PC-3 (cell line): ENCODE measurements at regions not wholly inside any gene's neighbourhood (a gene's known extent, or its start where the extent isn't known, plus 50 kb on each side); places are given as distances from the start of the nearest gene placed in this dataset.

Experiments
- ATAC-seq: fragments of 200-7000 bp; cut with Tn5 transposase; 2 replicates; pipeline ENCODE4 v1.9.1; 2020; ENCODE audit warnings: mild to moderate bottlenecking, moderate library complexity
- BruUV-seq: library from RNA; stranded (reverse); fragments of 400-500 nt; replicated peaks from 2 replicates; lab custom pipeline; 2021; lab: Mats Ljungman, UMichigan
- CTCF ChIA-PET: fragments of 300-600 bp; sonication (Branson Sonifier 250); formaldehyde crosslinking; loops from one replicate; lab custom pipeline; 2022; ENCODE audit warnings: antibody characterized with exemption; lab: Charles Lee
- POLR2A ChIA-PET: fragments of 300-600 bp; sonication (Branson Sonifier 250); formaldehyde crosslinking; loops from one replicate; lab custom pipeline; 2022; ENCODE audit warnings: antibody characterized with exemption; ENCODE audit not compliant: unreplicated experiment; lab: Charles Lee
- DNase-seq: peaks from one replicate; pipeline ENCODE4 v3.0.0-alpha.2; 2015
- H2AFZ ChIP-seq: fragments of 300-600 bp; sonication (generic); 2 replicates; pipeline ENCODE4 v1.6.0; 2016; ENCODE audit warnings: antibody characterized with exemption, low read length
- H3F3A ChIP-seq: fragments of 300-600 bp; sonication (generic); one replicate; pipeline ENCODE4 v1.6.0; 2017; ENCODE audit warnings: antibody characterized with exemption, low read length, control low read depth, mild to moderate bottlenecking; ENCODE audit not compliant: unreplicated experiment
- H3K27ac ChIP-seq: fragments of 300-600 bp; sonication (generic); 2 replicates; pipeline ENCODE4 v1.5.1; 2016; ENCODE audit warnings: mild to moderate bottlenecking, low read length
- H3K27me3 ChIP-seq: fragments of 300-600 bp; sonication (generic); 2 replicates; pipeline ENCODE4 v1.6.1; 2016; ENCODE audit warnings: low read length, mixed read lengths
- H3K36me3 ChIP-seq: fragments of 300-600 bp; sonication (generic); 2 replicates; pipeline ENCODE4 v1.6.1; 2016; ENCODE audit warnings: low read depth, mixed run types, low read length, mixed read lengths
- H3K4me1 ChIP-seq: fragments of 300-600 bp; sonication (generic); 2 replicates; pipeline ENCODE4 v1.5.1; 2016; ENCODE audit warnings: low read length; ENCODE audit not compliant: insufficient read depth
- H3K4me2 ChIP-seq: fragments of 300-600 bp; sonication (generic); 2 replicates; pipeline ENCODE4 v1.6.0; 2016; ENCODE audit warnings: low read length
- H3K4me3 ChIP-seq: fragments of 300-600 bp; sonication (generic); 2 replicates; pipeline ENCODE4 v1.5.1; 2016; ENCODE audit warnings: mild to moderate bottlenecking, low read length, mixed read lengths
- H3K79me2 ChIP-seq: fragments of 300-600 bp; sonication (generic); 2 replicates; pipeline ENCODE4 v1.6.1; 2017; ENCODE audit warnings: low read length, mixed read lengths
- H3K9ac ChIP-seq: fragments of 300-600 bp; sonication (generic); 2 replicates; pipeline ENCODE4 v1.6.0; 2016; ENCODE audit warnings: mild to moderate bottlenecking, low read length
- H3K9me2 ChIP-seq: fragments of 300-600 bp; sonication (generic); replicated peaks from 2 replicates; pipeline ENCODE4 v1.6.1; 2016; ENCODE audit warnings: mixed run types, low read length, mixed read lengths
- H3K9me3 ChIP-seq: fragments of 300-600 bp; sonication (generic); 2 replicates; pipeline ENCODE4 v1.6.1; 2016; ENCODE audit warnings: low read length, mixed read lengths
- H4K20me1 ChIP-seq: fragments of 300-600 bp; sonication (generic); 2 replicates; pipeline ENCODE4 v1.6.1; 2016; ENCODE audit warnings: low read length, mixed read lengths
- EZH2 ChIP-seq: fragments of 300-600 bp; sonication (generic); IDR thresholded peaks from one replicate; pipeline ENCODE4 v1.6.1; 2017; ENCODE audit warnings: antibody characterized with exemption, mild to moderate bottlenecking, low read length; ENCODE audit not compliant: unreplicated experiment
- EZH2phosphoT487 ChIP-seq: fragments of 300-600 bp; sonication (generic); IDR thresholded peaks from 2 replicates; pipeline ENCODE4 v1.6.1; 2018; ENCODE audit warnings: mild to moderate bottlenecking, antibody characterized with exemption, low read length, borderline replicate concordance
- intact Hi-C: fragments of 100-400 bp; cut with micrococcal nuclease; formaldehyde crosslinking; loops from 2 replicates; pipeline ENCODE4 v1.9.0; 2023
- TF ChIP-seq, protein P1 (sequence below): fragments of 300-600 bp; sonication (generic); conservative IDR thresholded peaks from 2 replicates; pipeline ENCODE4 v1.5.1; 2017; ENCODE audit warnings: antibody characterized with exemption, low read depth, mild to moderate bottlenecking, low read length

DNA sequence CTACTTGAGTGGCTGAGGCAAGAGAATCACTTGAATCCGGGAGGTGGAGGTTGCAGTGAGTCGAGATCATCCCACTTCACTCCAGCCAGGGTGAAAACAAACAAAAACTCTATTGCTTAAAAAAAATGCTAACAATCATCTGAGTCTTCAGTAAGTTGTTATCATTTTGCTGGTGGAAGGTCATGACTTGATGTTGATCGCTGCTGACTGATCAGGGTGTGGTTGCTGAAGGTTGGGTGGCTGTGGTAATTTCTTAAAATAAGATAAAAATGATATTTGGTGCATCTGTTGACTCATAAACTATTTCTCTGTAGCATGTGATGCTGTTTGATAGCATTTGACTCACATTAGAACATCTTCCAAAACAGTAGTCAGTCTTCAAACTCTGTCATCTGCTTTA lies 349.4 kb upstream of the PAPPA start:
- no peak for ATAC-seq
- no peak overlapping the region for H2AFZ ChIP-seq
- no peaks in the 10 kb centered on the region for H3F3A ChIP-seq
- no peaks in the 10 kb centered on the region for H3K9me2 ChIP-seq
- H3K4me3 ChIP-seq: no peak overlapping the region
- H3K9ac ChIP-seq: no peak overlapping the region
- DNase-seq: no peak
- TF ChIP-seq EZH2 (no peak), EZH2phosphoT487 (no peak)
- TF ChIP-seq, protein P1, sequence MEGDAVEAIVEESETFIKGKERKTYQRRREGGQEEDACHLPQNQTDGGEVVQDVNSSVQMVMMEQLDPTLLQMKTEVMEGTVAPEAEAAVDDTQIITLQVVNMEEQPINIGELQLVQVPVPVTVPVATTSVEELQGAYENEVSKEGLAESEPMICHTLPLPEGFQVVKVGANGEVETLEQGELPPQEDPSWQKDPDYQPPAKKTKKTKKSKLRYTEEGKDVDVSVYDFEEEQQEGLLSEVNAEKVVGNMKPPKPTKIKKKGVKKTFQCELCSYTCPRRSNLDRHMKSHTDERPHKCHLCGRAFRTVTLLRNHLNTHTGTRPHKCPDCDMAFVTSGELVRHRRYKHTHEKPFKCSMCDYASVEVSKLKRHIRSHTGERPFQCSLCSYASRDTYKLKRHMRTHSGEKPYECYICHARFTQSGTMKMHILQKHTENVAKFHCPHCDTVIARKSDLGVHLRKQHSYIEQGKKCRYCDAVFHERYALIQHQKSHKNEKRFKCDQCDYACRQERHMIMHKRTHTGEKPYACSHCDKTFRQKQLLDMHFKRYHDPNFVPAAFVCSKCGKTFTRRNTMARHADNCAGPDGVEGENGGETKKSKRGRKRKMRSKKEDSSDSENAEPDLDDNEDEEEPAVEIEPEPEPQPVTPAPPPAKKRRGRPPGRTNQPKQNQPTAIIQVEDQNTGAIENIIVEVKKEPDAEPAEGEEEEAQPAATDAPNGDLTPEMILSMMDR: no peak
- peaks cover 17% of the 10 kb centered on the region for H3K4me1 ChIP-seq
- no peak overlapping the region for H3K4me2 ChIP-seq
- no peak overlapping the region for H3K27ac ChIP-seq
- POLR2A ChIA-PET: no interaction called here
- no peaks in the 10 kb centered on the region for H3K9me3 ChIP-seq
- H3K36me3 ChIP-seq: no peaks in the 10 kb centered on the region
- no peaks in the 10 kb centered on the region for H4K20me1 ChIP-seq
- H3K27me3 ChIP-seq: no peaks in the 10 kb centered on the region
- intact Hi-C loops: no loop called here
- no peaks in the 10 kb centered on the region for H3K79me2 ChIP-seq
- CTCF ChIA-PET: no interaction called here
- BruUV-seq: no TSS peak

DNA sequence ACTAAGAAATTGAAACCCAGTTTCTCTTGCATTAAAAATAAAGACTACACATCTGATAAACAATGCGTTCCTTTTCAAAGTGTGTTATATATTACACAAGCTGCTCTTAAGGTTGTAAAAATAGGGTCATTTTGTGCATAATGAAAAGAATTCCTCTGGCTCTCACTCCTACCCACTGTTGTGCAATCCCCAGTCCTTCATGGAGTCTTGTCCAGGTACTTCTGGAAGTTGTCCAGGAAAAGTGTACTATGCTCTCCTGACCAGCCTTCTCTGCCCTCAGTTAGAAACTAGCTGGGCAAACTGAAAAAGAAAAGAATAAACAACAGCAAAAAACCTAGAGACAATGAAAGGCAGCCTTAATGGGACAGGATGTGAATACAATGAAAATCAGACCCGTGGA lies 345.5 kb upstream of the PAPPA start:
- Histone ChIP-seq H3K36me3 (no peaks in the 10 kb centered on the region), H3K79me2 (no peaks in the 10 kb centered on the region), H2AFZ (peak overlapping the region; percentile 31; the same call in 1 of the 2 replicates), H3K27ac (peak overlapping the region; percentile 90), H3K4me1 (peaks cover 26% of the 10 kb centered on the region), H3K9me2 (no peaks in the 10 kb centered on the region), H3F3A (peaks cover 4% of the 10 kb centered on the region), H3K9ac (peak overlapping the region; percentile 42), H3K4me2 (peak overlapping the region; percentile 76), H4K20me1 (no peaks in the 10 kb centered on the region), H3K4me3 (peak overlapping the region; percentile 48; the same call in 1 of the 2 replicates), H3K27me3 (no peaks in the 10 kb centered on the region), H3K9me3 (no peaks in the 10 kb centered on the region)
- intact Hi-C loops: no loop called here
- ChIA-PET CTCF (no interaction called here), POLR2A (no interaction called here)
- TF ChIP-seq EZH2: no peak
- TF ChIP-seq EZH2phosphoT487: no peak
- ATAC-seq (no peak), DNase-seq (peak; percentile 55)
- BruUV-seq: no TSS peak

DNA sequence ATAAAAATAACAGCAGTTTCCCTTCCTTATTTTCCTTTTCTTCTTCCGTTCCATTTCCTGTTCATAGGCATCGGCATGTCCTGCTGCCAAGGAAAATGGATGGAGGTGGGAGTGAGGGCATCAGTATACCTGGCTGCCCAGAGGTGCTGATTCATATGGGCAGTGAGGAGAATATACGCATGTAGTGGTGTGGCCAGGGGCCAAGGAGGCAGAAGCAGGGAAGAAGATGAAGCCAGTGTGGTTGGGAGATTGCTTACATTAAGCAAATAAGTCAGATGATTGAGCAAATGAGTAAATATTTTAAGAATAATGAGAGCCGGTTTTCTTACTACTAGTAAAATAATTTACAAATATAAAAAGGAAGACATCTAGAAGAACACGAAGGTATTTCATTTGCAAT lies 344.9 kb upstream of the PAPPA start:
- Histone ChIP-seq H3F3A (peaks cover 4% of the 10 kb centered on the region), H3K4me2 (peak overlapping the region; percentile 77), H3K9me3 (no peaks in the 10 kb centered on the region), H3K9ac (peak overlapping the region; percentile 67), H3K4me1 (peaks cover 26% of the 10 kb centered on the region), H3K36me3 (no peaks in the 10 kb centered on the region), H3K9me2 (no peaks in the 10 kb centered on the region), H4K20me1 (no peaks in the 10 kb centered on the region), H3K79me2 (no peaks in the 10 kb centered on the region), H3K27ac (peak overlapping the region; percentile 95), H2AFZ (peak overlapping the region; percentile 31; the same call in 1 of the 2 replicates), H3K4me3 (peak overlapping the region; percentile 48; the same call in 1 of the 2 replicates), H3K27me3 (no peaks in the 10 kb centered on the region)
- ChIA-PET POLR2A (no interaction called here), CTCF (no interaction called here)
- intact Hi-C loops: no loop called here
- no TSS peak for BruUV-seq
- DNase-seq: peak; percentile 84
- TF ChIP-seq, protein P1: no peak
- no peak for TF ChIP-seq EZH2
- TF ChIP-seq EZH2phosphoT487: no peak
- ATAC-seq: peak; percentile 86
